ENCODE measurements at regions not wholly inside any gene's neighbourhood (a gene's known extent, or its start where the extent isn't known, plus 50 kb on each side); places are given as distances from the start of the nearest gene placed in this dataset.

DNA sequence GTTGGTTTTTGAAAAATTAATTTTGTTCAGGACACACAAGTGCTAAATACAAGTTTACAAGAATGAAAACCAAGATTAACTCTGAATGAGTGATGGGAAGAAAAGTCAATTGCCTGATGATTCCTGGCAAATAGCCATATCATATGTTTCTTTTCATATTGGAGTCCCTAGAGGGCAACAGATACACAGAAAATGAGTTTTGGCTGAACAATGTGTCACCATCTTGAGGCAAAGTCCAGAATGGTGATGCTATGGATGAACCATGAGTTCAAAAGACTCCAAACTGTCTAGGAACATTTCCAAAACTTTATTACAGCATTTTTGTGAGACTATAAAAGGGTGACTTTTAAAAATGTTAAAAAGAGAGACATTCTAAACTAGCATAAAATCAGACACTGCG lies 382.9 kb downstream of the TMEM161B start:
- WGBS (ENCODE audit: insufficient coverage, low lambda C conversion rate): 100% methylated on average over 1 of the region's 1 CpG
- no peak overlapping the region for H3K27ac ChIP-seq (ENCODE audit: low read length)
- H3K4me3 ChIP-seq (ENCODE audit: low read length): no peak overlapping the region
- DNase-seq: no peak
- H3K36me3 ChIP-seq (ENCODE audit: control insufficient read depth, insufficient read depth, low read length): no peaks in the 10 kb centered on the region
- no peaks in the 10 kb centered on the region for H3K4me1 ChIP-seq (ENCODE audit: control insufficient read depth, insufficient read depth, low read length)
- H3K27me3 ChIP-seq (ENCODE audit: control insufficient read depth, insufficient read depth, low read length): no peaks in the 10 kb centered on the region
- no peaks in the 10 kb centered on the region for H3K9me3 ChIP-seq (ENCODE audit: control insufficient read depth, low read depth, low read length)

DNA sequence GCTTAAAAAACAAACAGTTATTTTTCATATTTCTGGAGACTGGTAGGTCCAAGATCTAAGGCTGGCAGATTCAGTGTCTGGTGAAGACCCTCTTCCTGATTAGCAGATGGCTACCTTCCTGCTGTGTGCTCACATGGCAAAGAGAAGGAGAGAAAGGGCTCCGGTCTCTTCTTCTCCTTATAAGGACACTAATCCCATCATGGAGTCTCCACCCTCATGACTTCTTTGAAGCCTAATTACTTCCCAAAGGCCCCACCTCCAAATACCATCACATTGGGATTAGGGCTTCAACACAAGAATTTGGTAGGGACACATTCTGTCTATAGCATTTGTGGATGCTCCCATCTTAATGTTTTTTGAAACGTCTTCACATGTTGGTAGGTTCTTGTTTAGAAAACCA lies 391.1 kb downstream of the TMEM161B start:
- 0% methylated on average over 1 of the region's 2 CpGs for WGBS (ENCODE audit: insufficient coverage, low lambda C conversion rate)
- DNase-seq: no peak
- Histone ChIP-seq H3K36me3 (ENCODE audit: control insufficient read depth, insufficient read depth, low read length) (no peaks in the 10 kb centered on the region), H3K27ac (ENCODE audit: low read length) (no peak overlapping the region), H3K9me3 (ENCODE audit: control insufficient read depth, low read depth, low read length) (no peaks in the 10 kb centered on the region), H3K27me3 (ENCODE audit: control insufficient read depth, insufficient read depth, low read length) (no peaks in the 10 kb centered on the region), H3K4me3 (ENCODE audit: low read length) (no peak overlapping the region), H3K4me1 (ENCODE audit: control insufficient read depth, insufficient read depth, low read length) (no peaks in the 10 kb centered on the region)

DNA sequence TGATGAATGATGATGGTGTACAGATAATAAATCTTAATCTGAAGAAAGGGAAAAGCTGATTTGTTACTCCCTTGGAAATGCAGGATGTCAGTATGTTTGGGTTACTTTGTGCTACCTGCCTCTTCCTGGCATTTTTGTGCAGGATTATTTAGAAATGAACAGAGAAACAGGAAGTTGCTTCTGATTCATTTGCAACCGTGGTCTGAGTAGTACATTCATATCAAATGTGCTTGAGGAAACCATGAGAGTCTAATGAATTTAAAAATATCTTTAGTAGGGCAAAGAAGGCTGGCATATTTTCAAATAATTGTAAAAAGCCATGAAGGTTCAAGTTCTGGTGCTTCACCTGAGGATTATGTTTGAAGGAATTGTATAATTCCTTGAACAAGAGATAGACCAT lies 391.6 kb downstream of the TMEM161B start:
- Histone ChIP-seq H3K4me3 (ENCODE audit: low read length) (no peak overlapping the region), H3K27me3 (ENCODE audit: control insufficient read depth, insufficient read depth, low read length) (no peaks in the 10 kb centered on the region), H3K9me3 (ENCODE audit: control insufficient read depth, low read depth, low read length) (no peaks in the 10 kb centered on the region), H3K27ac (ENCODE audit: low read length) (no peak overlapping the region), H3K36me3 (ENCODE audit: control insufficient read depth, insufficient read depth, low read length) (no peaks in the 10 kb centered on the region), H3K4me1 (ENCODE audit: control insufficient read depth, insufficient read depth, low read length) (no peaks in the 10 kb centered on the region)
- WGBS (ENCODE audit: insufficient coverage, low lambda C conversion rate): no CpG with 5 or more reads among the region's 1 CpG
- no peak for DNase-seq

GRCh38 chr5:87876616-87877015 lies 392.0 kb downstream of the TMEM161B start:
- H3K27me3 ChIP-seq (ENCODE audit: control insufficient read depth, insufficient read depth, low read length): no peaks in the 10 kb centered on the region
- DNase-seq: no peak
- H3K27ac ChIP-seq (ENCODE audit: low read length): no peak overlapping the region
- no peaks in the 10 kb centered on the region for H3K9me3 ChIP-seq (ENCODE audit: control insufficient read depth, low read depth, low read length)
- H3K4me1 ChIP-seq (ENCODE audit: control insufficient read depth, insufficient read depth, low read length): no peaks in the 10 kb centered on the region
- H3K4me3 ChIP-seq (ENCODE audit: low read length): no peak overlapping the region
- no peaks in the 10 kb centered on the region for H3K36me3 ChIP-seq (ENCODE audit: control insufficient read depth, insufficient read depth, low read length)
- no CpG with 5 or more reads among the region's 2 CpGs for WGBS (ENCODE audit: insufficient coverage, low lambda C conversion rate)

GRCh38 chr5:87872986-87873385 lies 395.7 kb downstream of the TMEM161B start:
- WGBS (ENCODE audit: insufficient coverage, low lambda C conversion rate): 80% methylated on average over 1 of the region's 3 CpGs
- no peaks in the 10 kb centered on the region for H3K4me1 ChIP-seq (ENCODE audit: control insufficient read depth, insufficient read depth, low read length)

DNA sequence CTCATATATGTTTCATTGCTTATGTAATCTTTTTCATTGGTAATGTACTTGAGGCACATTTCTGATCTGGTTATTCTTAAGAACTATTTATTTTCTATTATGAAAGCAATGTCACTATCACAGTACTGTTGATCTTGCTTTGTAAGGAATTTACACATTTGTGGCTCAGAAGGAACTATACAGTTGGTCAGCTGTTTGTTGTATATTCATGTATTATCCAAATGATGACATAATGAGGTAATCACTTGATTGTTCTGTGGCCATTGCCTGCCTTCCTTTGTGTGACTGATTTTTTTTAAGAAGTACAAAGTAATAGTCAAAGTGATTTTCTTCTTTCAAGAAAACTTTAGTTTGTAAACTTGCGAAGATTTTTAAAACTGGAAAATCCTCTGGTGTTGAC lies 399.9 kb downstream of the TMEM161B start:
- Histone ChIP-seq H3K4me3 (ENCODE audit: low read length) (no peak overlapping the region), H3K36me3 (ENCODE audit: control insufficient read depth, insufficient read depth, low read length) (no peaks in the 10 kb centered on the region), H3K9me3 (ENCODE audit: control insufficient read depth, low read depth, low read length) (no peaks in the 10 kb centered on the region), H3K4me1 (ENCODE audit: control insufficient read depth, insufficient read depth, low read length) (no peaks in the 10 kb centered on the region), H3K27ac (ENCODE audit: low read length) (no peak overlapping the region), H3K27me3 (ENCODE audit: control insufficient read depth, insufficient read depth, low read length) (no peaks in the 10 kb centered on the region)
- WGBS (ENCODE audit: insufficient coverage, low lambda C conversion rate): 100% methylated on average over 1 of the region's 1 CpG
- DNase-seq: no peak

More at GRCh38 chr5:87872986-87873385, 395.7 kb downstream of the TMEM161B start:
- H3K27ac ChIP-seq (ENCODE audit: low read length): no peak overlapping the region
- no peak for DNase-seq
- no peaks in the 10 kb centered on the region for H3K36me3 ChIP-seq (ENCODE audit: control insufficient read depth, insufficient read depth, low read length)
- no peaks in the 10 kb centered on the region for H3K9me3 ChIP-seq (ENCODE audit: control insufficient read depth, low read depth, low read length)
- H3K4me3 ChIP-seq (ENCODE audit: low read length): no peak overlapping the region
- H3K27me3 ChIP-seq (ENCODE audit: control insufficient read depth, insufficient read depth, low read length): no peaks in the 10 kb centered on the region

GRCh38 chr5:87867281-87867680 lies 401.4 kb downstream of the TMEM161B start:
- Histone ChIP-seq H3K27me3 (ENCODE audit: control insufficient read depth, insufficient read depth, low read length) (no peaks in the 10 kb centered on the region), H3K4me3 (ENCODE audit: low read length) (no peak overlapping the region), H3K27ac (ENCODE audit: low read length) (no peak overlapping the region), H3K36me3 (ENCODE audit: control insufficient read depth, insufficient read depth, low read length) (no peaks in the 10 kb centered on the region), H3K4me1 (ENCODE audit: control insufficient read depth, insufficient read depth, low read length) (no peaks in the 10 kb centered on the region), H3K9me3 (ENCODE audit: control insufficient read depth, low read depth, low read length) (no peaks in the 10 kb centered on the region)
- no peak for DNase-seq
- WGBS (ENCODE audit: insufficient coverage, low lambda C conversion rate): 56% methylated on average over 3 of the region's 4 CpGs

GRCh38 chr5:87853541-87853940 lies 415.1 kb downstream of the TMEM161B start:
- no peaks in the 10 kb centered on the region for H3K9me3 ChIP-seq (ENCODE audit: control insufficient read depth, low read depth, low read length)
- no peak overlapping the region for H3K4me3 ChIP-seq (ENCODE audit: low read length)
- 83% methylated on average over 2 of the region's 2 CpGs for WGBS (ENCODE audit: insufficient coverage, low lambda C conversion rate)

GRCh38 chr5:87851603-87852002 lies 417.0 kb downstream of the TMEM161B start:
- H3K4me3 ChIP-seq (ENCODE audit: low read length): no peak overlapping the region
- H3K27me3 ChIP-seq (ENCODE audit: control insufficient read depth, insufficient read depth, low read length): no peaks in the 10 kb centered on the region
- DNase-seq: no peak
- H3K4me1 ChIP-seq (ENCODE audit: control insufficient read depth, insufficient read depth, low read length): no peaks in the 10 kb centered on the region
- H3K27ac ChIP-seq (ENCODE audit: low read length): no peak overlapping the region
- H3K36me3 ChIP-seq (ENCODE audit: control insufficient read depth, insufficient read depth, low read length): no peaks in the 10 kb centered on the region
- no peaks in the 10 kb centered on the region for H3K9me3 ChIP-seq (ENCODE audit: control insufficient read depth, low read depth, low read length)

More at GRCh38 chr5:87853541-87853940, 415.1 kb downstream of the TMEM161B start:
- H3K27ac ChIP-seq (ENCODE audit: low read length): no peak overlapping the region
- no peaks in the 10 kb centered on the region for H3K4me1 ChIP-seq (ENCODE audit: control insufficient read depth, insufficient read depth, low read length)
- no peaks in the 10 kb centered on the region for H3K36me3 ChIP-seq (ENCODE audit: control insufficient read depth, insufficient read depth, low read length)
- H3K27me3 ChIP-seq (ENCODE audit: control insufficient read depth, insufficient read depth, low read length): no peaks in the 10 kb centered on the region
- no peak for DNase-seq

GRCh38 chr5:87850843-87851242 lies 417.8 kb downstream of the TMEM161B start:
- no peak overlapping the region for H3K4me3 ChIP-seq (ENCODE audit: low read length)
- no peaks in the 10 kb centered on the region for H3K27me3 ChIP-seq (ENCODE audit: control insufficient read depth, insufficient read depth, low read length)
- H3K27ac ChIP-seq (ENCODE audit: low read length): no peak overlapping the region
- WGBS (ENCODE audit: insufficient coverage, low lambda C conversion rate): 61% methylated on average over 3 of the region's 3 CpGs
- no peaks in the 10 kb centered on the region for H3K4me1 ChIP-seq (ENCODE audit: control insufficient read depth, insufficient read depth, low read length)
- DNase-seq: no peak
- no peaks in the 10 kb centered on the region for H3K36me3 ChIP-seq (ENCODE audit: control insufficient read depth, insufficient read depth, low read length)
- H3K9me3 ChIP-seq (ENCODE audit: control insufficient read depth, low read depth, low read length): no peaks in the 10 kb centered on the region

DNA sequence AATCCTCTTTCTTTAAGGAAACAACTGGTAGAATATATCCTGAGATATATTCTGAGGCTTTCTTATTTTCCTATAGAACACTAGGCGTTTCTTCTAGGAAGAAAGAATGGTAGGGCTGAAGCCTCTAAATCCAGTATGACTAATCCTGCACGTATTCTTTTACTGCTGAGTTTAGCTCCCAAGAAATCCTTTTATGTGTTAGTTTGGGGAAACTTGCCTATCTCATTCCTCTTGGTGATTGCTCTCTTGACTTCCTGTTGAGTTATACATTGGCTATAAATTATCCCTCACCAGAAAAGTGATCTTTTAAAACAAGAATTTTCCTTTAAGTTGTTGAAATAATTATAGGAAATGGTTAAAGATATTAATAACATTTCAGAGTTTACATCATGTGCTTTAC lies 422.9 kb downstream of the TMEM161B start:
- no peak overlapping the region for H3K4me3 ChIP-seq (ENCODE audit: low read length)
- no CpG with 5 or more reads among the region's 2 CpGs for WGBS (ENCODE audit: insufficient coverage, low lambda C conversion rate)
- DNase-seq: no peak

More for the DNA sequence above, 422.9 kb downstream of the TMEM161B start:
- Histone ChIP-seq H3K27me3 (ENCODE audit: control insufficient read depth, insufficient read depth, low read length) (no peaks in the 10 kb centered on the region), H3K9me3 (ENCODE audit: control insufficient read depth, low read depth, low read length) (peaks cover 8% of the 10 kb centered on the region), H3K4me1 (ENCODE audit: control insufficient read depth, insufficient read depth, low read length) (no peaks in the 10 kb centered on the region), H3K36me3 (ENCODE audit: control insufficient read depth, insufficient read depth, low read length) (no peaks in the 10 kb centered on the region), H3K27ac (ENCODE audit: low read length) (no peak overlapping the region)
